Fibroblast of villous mesenchyme (primary cell): ENCODE measurements at regions not wholly inside any gene's neighbourhood (a gene's known extent, or its start where the extent isn't known, plus 50 kb on each side); places are given as distances from the start of the nearest gene placed in this dataset.
A peak's percentile ranks its signal among the peaks of the same experiment; 100 is the strongest.
"Not testable (repeated sequence)": the region's sequence is repeated elsewhere in the genome, so short reads cannot be mapped to it uniquely, and the experiment has no call there.

Experiments
- DNase-seq: peaks from one replicate; pipeline ENCODE4 v3.0.0-alpha.2; 2010; ENCODE audit warnings: low read depth
- H3K4me3 ChIP-seq: 2 replicates; pipeline ENCODE4 v1.5.1; 2011; ENCODE audit warnings: low read depth, mild to moderate bottlenecking, low read length
- CTCF ChIP-seq: IDR thresholded peaks from 2 replicates; pipeline ENCODE4 v1.5.1; 2012; ENCODE audit warnings: low read depth, mild to moderate bottlenecking, low read length; ENCODE audit not compliant: insufficient read depth

DNA sequence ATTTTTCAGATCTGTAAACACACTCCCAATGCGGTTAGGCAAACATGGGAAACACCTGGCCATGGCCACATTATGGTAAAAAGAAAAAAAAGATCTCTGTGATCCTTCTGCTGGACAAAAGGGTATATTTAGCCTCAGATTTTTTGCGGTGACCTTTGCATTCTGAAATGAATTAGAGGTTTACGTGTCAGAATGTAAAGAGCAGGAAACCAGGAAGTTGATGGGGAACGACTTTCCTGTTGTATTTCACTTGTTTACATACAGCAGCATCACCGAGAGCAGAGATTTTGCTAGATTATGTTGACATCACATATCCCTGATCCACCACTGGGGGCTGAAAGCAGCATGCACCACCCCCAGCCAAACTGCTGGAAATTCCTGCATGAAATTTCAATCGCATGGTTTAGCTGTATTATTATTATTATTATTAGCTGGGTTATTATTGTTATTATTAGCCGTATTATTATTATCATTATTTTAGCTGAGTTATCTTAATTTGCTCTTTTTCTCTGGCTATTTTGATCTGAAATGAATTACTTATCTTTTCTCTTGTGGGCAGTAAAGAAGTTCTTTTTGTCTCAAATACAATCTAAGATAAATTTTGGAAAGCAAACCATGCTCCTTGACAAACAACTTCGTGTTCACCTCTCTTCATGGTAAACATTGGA lies 189.4 kb downstream of the ZFP64 start:
- peak; percentile 30 for TF ChIP-seq CTCF
- H3K4me3 ChIP-seq = no peak overlapping the region
- DNase-seq = peak; percentile 45

DNA sequence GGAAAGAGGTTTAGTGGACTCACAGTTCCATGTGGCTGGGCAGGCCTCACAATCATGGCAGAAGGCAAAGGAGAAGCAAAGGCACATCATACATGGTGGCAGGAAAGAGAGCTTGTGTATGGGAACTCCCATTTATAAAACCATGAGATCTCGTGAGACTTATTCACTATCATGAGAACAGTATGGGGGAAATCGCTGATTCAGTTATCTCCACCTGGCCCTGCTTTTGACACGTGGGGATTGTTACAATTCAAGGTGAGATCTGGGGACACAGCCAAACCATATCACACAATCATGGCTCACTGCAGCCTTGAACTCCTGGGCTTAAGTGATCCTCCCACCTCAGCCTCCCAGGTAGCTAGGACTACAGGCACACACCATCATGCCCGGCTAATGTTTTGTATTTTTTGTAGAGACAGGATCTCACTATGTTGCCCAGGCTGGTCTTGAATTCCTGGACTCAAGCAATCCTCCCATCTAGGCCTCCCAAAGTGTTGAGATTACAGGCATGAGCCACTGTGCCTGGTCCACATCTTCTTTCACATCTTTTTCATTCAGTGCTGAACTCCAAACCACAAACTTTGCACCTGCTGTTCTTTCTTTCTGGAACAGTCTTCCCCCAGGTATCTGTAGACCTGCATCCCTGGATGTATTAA lies 194.2 kb downstream of the ZFP64 start:
- H3K4me3 ChIP-seq, DNase-seq: not testable (repeated sequence)

GRCh38 chr20:51995551-51995951 lies 193.2 kb upstream of the SALL4 start:
- H3K4me3 ChIP-seq = no peak overlapping the region

GRCh38 chr20:51994751-51995417 lies 192.6 kb upstream of the SALL4 start:
- peak; percentile 16 for DNase-seq
- no peak for TF ChIP-seq CTCF

More at GRCh38 chr20:51995551-51995951, 193.2 kb upstream of the SALL4 start:
- no peak for TF ChIP-seq CTCF
- no peak for DNase-seq

GRCh38 chr20:51987812-51988211 lies 185.5 kb upstream of the SALL4 start:
- H3K4me3 ChIP-seq = no peak overlapping the region
- no peak for TF ChIP-seq CTCF
- DNase-seq = no peak

More at GRCh38 chr20:51994751-51995417, 192.6 kb upstream of the SALL4 start:
- H3K4me3 ChIP-seq = no peak overlapping the region

GRCh38 chr20:51985013-51985415 lies 182.7 kb upstream of the SALL4 start:
- no peak overlapping the region for H3K4me3 ChIP-seq
- peak; percentile 96 for DNase-seq
- TF ChIP-seq CTCF = no peak

GRCh38 chr20:51980277-51980676 lies 178.0 kb upstream of the SALL4 start:
- no peak overlapping the region for H3K4me3 ChIP-seq
- no peak for DNase-seq
- no peak for TF ChIP-seq CTCF
